Activated T-cell treated with anti-CD3 and anti-CD28 coated beads, Interleukin-2, amount 50 U/mL, for 1 hour (primary cell): ENCODE measurements at regions not wholly inside any gene's neighbourhood (a gene's known extent, or its start where the extent isn't known, plus 50 kb on each side); places are given as distances from the start of the nearest gene placed in this dataset.

Experiments used
- DNase-seq: peaks from one replicate; pipeline ENCODE4 v3.0.0-alpha.2; 2020

DNA sequence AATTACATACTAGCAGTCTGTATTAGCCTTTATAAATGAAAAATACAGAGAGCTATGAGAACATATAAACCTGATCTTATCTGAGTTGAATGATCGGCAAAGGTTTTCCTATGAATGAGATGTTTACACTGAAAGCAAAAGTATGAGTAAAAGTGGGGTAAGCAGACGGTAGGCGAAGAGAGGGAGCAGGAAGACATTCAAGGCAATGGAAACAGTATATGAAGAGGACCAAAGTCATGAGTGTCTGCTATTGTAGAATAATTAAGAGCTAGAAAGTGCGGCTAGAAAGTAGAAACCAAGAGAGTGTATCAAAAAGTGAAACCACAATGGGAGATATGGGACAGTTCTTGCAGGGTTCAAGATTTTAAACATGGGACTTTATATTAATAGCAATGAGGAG lies 67.0 kb upstream of the TMLHE start:
- no peak for DNase-seq

DNA sequence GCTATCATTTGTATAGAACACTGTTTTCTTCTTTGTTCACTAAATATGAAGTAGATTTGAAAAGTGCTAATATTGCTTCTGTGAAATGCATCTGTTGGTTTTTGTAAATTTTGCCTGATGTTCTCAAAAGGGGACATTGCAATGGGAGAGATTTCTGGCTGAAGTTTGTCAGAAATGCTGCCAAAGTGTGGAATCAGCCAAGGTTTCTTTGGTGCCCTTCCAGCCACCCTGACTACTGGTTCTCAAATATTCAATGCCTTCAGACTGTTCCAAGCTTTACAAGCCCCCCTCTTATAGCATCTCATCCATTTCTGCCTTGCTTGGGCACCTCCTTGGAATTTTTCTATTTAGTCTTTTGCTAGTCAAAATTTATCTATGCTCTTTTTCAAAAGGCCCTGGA lies 60.6 kb upstream of the TMLHE start:
- DNase-seq, result no peak

DNA sequence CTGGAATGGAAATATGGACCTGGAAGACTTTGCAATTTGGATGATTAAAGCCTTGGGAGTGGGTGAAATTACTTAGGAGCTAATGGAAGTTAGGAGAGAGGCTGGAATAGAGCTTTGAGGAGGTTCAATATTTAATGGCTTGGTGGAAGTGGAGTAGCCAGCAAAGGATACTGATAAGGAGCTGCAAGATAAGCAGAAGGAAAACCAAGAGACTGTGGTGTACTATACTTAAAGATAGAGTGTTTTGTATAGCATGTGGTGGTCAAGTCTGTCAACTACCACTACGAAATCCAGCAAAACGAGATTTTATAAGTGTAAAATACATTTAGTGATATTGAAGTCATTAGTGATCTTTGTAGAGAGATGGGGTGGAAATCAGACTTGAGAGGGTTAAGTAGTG lies 54.0 kb upstream of the TMLHE start:
- DNase-seq, result no peak
